ENCODE measurements at regions not wholly inside any gene's neighbourhood (a gene's known extent, or its start where the extent isn't known, plus 50 kb on each side); places are given as distances from the start of the nearest gene placed in this dataset.

DNA sequence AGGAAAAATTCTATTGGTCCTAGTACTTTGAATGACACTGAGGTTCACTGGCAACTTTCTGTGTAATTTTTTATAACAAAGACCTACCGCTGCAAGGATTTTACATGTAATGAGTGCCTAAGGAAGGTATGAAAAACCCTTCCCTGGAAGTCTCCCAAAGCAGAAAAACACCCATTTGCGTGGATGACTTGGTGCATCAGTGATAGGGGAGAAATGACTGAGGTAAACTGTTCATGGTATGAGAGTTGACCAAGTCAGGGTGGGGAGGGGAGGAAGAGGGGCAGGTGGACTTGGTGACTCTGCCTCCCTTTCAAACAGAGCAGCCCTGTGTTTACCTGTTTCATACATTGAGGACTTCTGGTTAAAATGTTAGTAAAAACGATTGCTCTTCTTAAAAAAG is 78.8 kb upstream of the IPO9 start:
- H3K4me1 ChIP-seq (ENCODE audit: control insufficient read depth in 2 of 2, insufficient read depth in 2 of 2, low read length in 2 of 2), result no peaks in the 10 kb centered on the region
- H3K27ac ChIP-seq (ENCODE audit: low read length in 2 of 2), result no peak overlapping the region
- TF ChIP-seq EZH2 (IDR thresholded peaks at IDR 0.05; ENCODE audit: borderline replicate concordance, insufficient read depth, low read depth, low read length, poor library complexity, severe bottlenecking), result no peak
- TF ChIP-seq, protein P1, sequence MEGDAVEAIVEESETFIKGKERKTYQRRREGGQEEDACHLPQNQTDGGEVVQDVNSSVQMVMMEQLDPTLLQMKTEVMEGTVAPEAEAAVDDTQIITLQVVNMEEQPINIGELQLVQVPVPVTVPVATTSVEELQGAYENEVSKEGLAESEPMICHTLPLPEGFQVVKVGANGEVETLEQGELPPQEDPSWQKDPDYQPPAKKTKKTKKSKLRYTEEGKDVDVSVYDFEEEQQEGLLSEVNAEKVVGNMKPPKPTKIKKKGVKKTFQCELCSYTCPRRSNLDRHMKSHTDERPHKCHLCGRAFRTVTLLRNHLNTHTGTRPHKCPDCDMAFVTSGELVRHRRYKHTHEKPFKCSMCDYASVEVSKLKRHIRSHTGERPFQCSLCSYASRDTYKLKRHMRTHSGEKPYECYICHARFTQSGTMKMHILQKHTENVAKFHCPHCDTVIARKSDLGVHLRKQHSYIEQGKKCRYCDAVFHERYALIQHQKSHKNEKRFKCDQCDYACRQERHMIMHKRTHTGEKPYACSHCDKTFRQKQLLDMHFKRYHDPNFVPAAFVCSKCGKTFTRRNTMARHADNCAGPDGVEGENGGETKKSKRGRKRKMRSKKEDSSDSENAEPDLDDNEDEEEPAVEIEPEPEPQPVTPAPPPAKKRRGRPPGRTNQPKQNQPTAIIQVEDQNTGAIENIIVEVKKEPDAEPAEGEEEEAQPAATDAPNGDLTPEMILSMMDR (IDR thresholded peaks at IDR 0.05), result no peak
- H3K27ac Mint-ChIP-seq, result no peak overlapping the region
- ATAC-seq (ENCODE audit: low read depth) (no peak), DNase-seq (no peak)
- no peaks in the 10 kb centered on the region for H4K20me1 ChIP-seq (ENCODE audit: control insufficient read depth, insufficient read depth, low read length, poor library complexity, severe bottlenecking)
- H3K4me1 Mint-ChIP-seq, result peaks cover under 1% of the 10 kb centered on the region
- no peak overlapping the region for H3K4me3 ChIP-seq (ENCODE audit: control extremely low read depth in 1 of 5, extremely low read depth in 1 of 5, insufficient read depth in 1 of 5, low read depth in 2 of 5, low read length in 4 of 5)
- no peaks in the 10 kb centered on the region for H3K79me2 ChIP-seq (ENCODE audit: control insufficient read depth, insufficient read depth, low read length)
- H3K27me3 ChIP-seq (replicated peaks in 1 of 4; ENCODE audit: control extremely low read depth in 1 of 4, control insufficient read depth in 3 of 4, insufficient read depth in 4 of 4, low read length in 3 of 4), result no peaks in the 10 kb centered on the region
- no peaks in the 10 kb centered on the region for H3K9me3 Mint-ChIP-seq (ENCODE audit: insufficient read depth)
- WGBS (ENCODE audit: insufficient coverage), result no CpG with 5 or more reads among the region's 3 CpGs
- POLR2A ChIA-PET, result no interaction called here
- H3K27me3 Mint-ChIP-seq, result peaks cover 3% of the 10 kb centered on the region
- no peak overlapping the region for H3K4me3 Mint-ChIP-seq
- no peaks in the 10 kb centered on the region for H3K9me3 ChIP-seq (ENCODE audit: control extremely low read depth in 1 of 3, control insufficient read depth in 2 of 3, insufficient read depth in 1 of 3, low read length in 2 of 3)
- no peak overlapping the region for H2AFZ ChIP-seq (ENCODE audit: insufficient read depth, low read depth, low read length, poor library complexity, severe bottlenecking)
- H3K9ac ChIP-seq (ENCODE audit: low read length), result no peak overlapping the region
- no peak overlapping the region for H3K4me2 ChIP-seq (replicated peaks; ENCODE audit: low read depth, low read length, poor library complexity, severe bottlenecking)
- intact Hi-C loops (cut with micrococcal nuclease), result no loop called here
- no peaks in the 10 kb centered on the region for H3K36me3 ChIP-seq (replicated peaks in 1 of 2; ENCODE audit: control extremely low read depth in 1 of 2, control insufficient read depth in 1 of 2, extremely low read depth in 1 of 2, insufficient read depth in 2 of 2, low read length in 1 of 2)
- CTCF ChIA-PET, result no interaction called here

GRCh38 chr1:201750934-201751333 is 78.0 kb upstream of the IPO9 start:
- intact Hi-C loops (cut with micrococcal nuclease), result no loop called here
- peaks cover 3% of the 10 kb centered on the region for H3K27me3 Mint-ChIP-seq
- Histone ChIP-seq H3K36me3 (replicated peaks in 1 of 2; ENCODE audit: control extremely low read depth in 1 of 2, control insufficient read depth in 1 of 2, extremely low read depth in 1 of 2, insufficient read depth in 2 of 2, low read length in 1 of 2) (no peaks in the 10 kb centered on the region), H3K9ac (ENCODE audit: low read length) (no peak overlapping the region), H3K27me3 (replicated peaks in 1 of 4; ENCODE audit: control extremely low read depth in 1 of 4, control insufficient read depth in 3 of 4, insufficient read depth in 4 of 4, low read length in 3 of 4) (no peaks in the 10 kb centered on the region), H3K4me2 (replicated peaks; ENCODE audit: low read depth, low read length, poor library complexity, severe bottlenecking) (no peak overlapping the region), H3K4me1 (ENCODE audit: control insufficient read depth in 2 of 2, insufficient read depth in 2 of 2, low read length in 2 of 2) (no peaks in the 10 kb centered on the region), H4K20me1 (ENCODE audit: control insufficient read depth, insufficient read depth, low read length, poor library complexity, severe bottlenecking) (no peaks in the 10 kb centered on the region), H3K9me3 (ENCODE audit: control extremely low read depth in 1 of 3, control insufficient read depth in 2 of 3, insufficient read depth in 1 of 3, low read length in 2 of 3) (no peaks in the 10 kb centered on the region), H3K4me3 (ENCODE audit: control extremely low read depth in 1 of 5, extremely low read depth in 1 of 5, insufficient read depth in 1 of 5, low read depth in 2 of 5, low read length in 4 of 5) (no peak overlapping the region), H2AFZ (ENCODE audit: insufficient read depth, low read depth, low read length, poor library complexity, severe bottlenecking) (no peak overlapping the region), H3K79me2 (ENCODE audit: control insufficient read depth, insufficient read depth, low read length) (no peaks in the 10 kb centered on the region), H3K27ac (ENCODE audit: low read length in 2 of 2) (no peak overlapping the region)
- ChIA-PET POLR2A (no interaction called here), CTCF (no interaction called here)
- no peaks in the 10 kb centered on the region for H3K9me3 Mint-ChIP-seq (ENCODE audit: insufficient read depth)
- whole genome bisulfite sequencing (ENCODE audit: insufficient coverage), result 83% methylated on average over 1 of the region's 1 CpG
- H3K27ac Mint-ChIP-seq, result no peak overlapping the region
- H3K4me1 Mint-ChIP-seq, result peaks cover 2% of the 10 kb centered on the region
- H3K4me3 Mint-ChIP-seq, result no peak overlapping the region
- DNase-seq (no peak), ATAC-seq (ENCODE audit: low read depth) (no peak)
- TF ChIP-seq, protein P1 (IDR thresholded peaks at IDR 0.05), result no peak
- TF ChIP-seq EZH2 (IDR thresholded peaks at IDR 0.05; ENCODE audit: borderline replicate concordance, insufficient read depth, low read depth, low read length, poor library complexity, severe bottlenecking), result no peak

Measured in B cell (primary cell).